ENCODE measurements at regions not wholly inside any gene's neighbourhood (a gene's known extent, or its start where the extent isn't known, plus 50 kb on each side); places are given as distances from the start of the nearest gene placed in this dataset.

- peak overlapping the region; percentile 12 for H3K4me3 ChIP-seq
- ATAC-seq (ENCODE audit: insufficient number of reproducible peaks, low FRiP score, low read depth) (no peak), DNase-seq (ENCODE audit: low spot score) (no peak)
- H3K27me3 ChIP-seq (replicated peaks; ENCODE audit: insufficient read depth), result no peaks in the 10 kb centered on the region
- TF ChIP-seq, protein P1, sequence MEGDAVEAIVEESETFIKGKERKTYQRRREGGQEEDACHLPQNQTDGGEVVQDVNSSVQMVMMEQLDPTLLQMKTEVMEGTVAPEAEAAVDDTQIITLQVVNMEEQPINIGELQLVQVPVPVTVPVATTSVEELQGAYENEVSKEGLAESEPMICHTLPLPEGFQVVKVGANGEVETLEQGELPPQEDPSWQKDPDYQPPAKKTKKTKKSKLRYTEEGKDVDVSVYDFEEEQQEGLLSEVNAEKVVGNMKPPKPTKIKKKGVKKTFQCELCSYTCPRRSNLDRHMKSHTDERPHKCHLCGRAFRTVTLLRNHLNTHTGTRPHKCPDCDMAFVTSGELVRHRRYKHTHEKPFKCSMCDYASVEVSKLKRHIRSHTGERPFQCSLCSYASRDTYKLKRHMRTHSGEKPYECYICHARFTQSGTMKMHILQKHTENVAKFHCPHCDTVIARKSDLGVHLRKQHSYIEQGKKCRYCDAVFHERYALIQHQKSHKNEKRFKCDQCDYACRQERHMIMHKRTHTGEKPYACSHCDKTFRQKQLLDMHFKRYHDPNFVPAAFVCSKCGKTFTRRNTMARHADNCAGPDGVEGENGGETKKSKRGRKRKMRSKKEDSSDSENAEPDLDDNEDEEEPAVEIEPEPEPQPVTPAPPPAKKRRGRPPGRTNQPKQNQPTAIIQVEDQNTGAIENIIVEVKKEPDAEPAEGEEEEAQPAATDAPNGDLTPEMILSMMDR (IDR thresholded peaks at IDR 0.05), result no peak
- no peaks in the 10 kb centered on the region for H3K9me3 ChIP-seq
- no peaks in the 10 kb centered on the region for H3K36me3 ChIP-seq
- peaks cover 24 to 46% of the 10 kb centered on the region in 2 donors for H3K4me1 ChIP-seq (ENCODE audit: control insufficient read depth in 1 of 2, low read depth in 2 of 2)
- H3K27ac ChIP-seq, result peak overlapping the region; percentile 70
Observed at GRCh38 chr2:207257251-207258250, 91.8 kb upstream of the KLF7 start.

GRCh38 chr2:207258263-207258991, 92.7 kb upstream of the KLF7 start:
- H3K9me3 ChIP-seq, result no peaks in the 10 kb centered on the region
- peak; percentile 95 for ATAC-seq (ENCODE audit: insufficient number of reproducible peaks, low FRiP score, low read depth)
- H3K27me3 ChIP-seq (replicated peaks; ENCODE audit: insufficient read depth), result no peaks in the 10 kb centered on the region
- H3K4me3 ChIP-seq, result peak overlapping the region; percentile 12
- H3K4me1 ChIP-seq (ENCODE audit: control insufficient read depth in 1 of 2, low read depth in 2 of 2), result peaks cover 24 to 46% of the 10 kb centered on the region in 2 donors
- DNase-seq (ENCODE audit: low spot score), result peak; percentile 82
- TF ChIP-seq, protein P1 (IDR thresholded peaks at IDR 0.05), result no peak
- H3K27ac ChIP-seq, result peak overlapping the region; percentile 70
- H3K36me3 ChIP-seq, result no peaks in the 10 kb centered on the region

DNA sequence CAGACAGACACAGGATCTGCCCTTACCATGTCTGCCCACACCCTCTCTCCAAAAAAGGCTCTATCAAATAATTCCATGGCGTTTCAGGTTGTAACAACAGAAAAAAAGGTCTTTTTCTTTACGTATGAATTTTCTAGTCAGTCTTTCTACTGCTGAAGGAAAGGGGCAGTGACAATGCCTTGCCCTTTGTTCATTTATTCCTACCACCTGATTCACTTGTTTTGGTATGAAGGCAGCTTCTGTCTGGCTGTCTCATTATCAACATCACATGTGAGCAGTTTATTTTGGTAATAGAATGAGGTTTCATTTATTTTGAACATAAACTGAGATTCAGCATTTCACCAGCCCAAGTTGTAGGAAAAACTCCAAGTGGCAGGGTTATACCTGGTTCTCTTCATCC, 94.3 kb upstream of the KLF7 start:
- DNase-seq (ENCODE audit: low spot score) (no peak), ATAC-seq (ENCODE audit: insufficient number of reproducible peaks, low FRiP score, low read depth) (no peak)
- Histone ChIP-seq H3K4me3 (no peak overlapping the region), H3K27me3 (replicated peaks; ENCODE audit: insufficient read depth) (no peaks in the 10 kb centered on the region), H3K27ac (peak overlapping the region; percentile 4 to 70), H3K4me1 (ENCODE audit: control insufficient read depth in 1 of 2, low read depth in 2 of 2) (peaks cover 21 to 36% of the 10 kb centered on the region in 2 donors), H3K9me3 (no peaks in the 10 kb centered on the region), H3K36me3 (no peaks in the 10 kb centered on the region)
- TF ChIP-seq, protein P1 (IDR thresholded peaks at IDR 0.05), result no peak

DNA sequence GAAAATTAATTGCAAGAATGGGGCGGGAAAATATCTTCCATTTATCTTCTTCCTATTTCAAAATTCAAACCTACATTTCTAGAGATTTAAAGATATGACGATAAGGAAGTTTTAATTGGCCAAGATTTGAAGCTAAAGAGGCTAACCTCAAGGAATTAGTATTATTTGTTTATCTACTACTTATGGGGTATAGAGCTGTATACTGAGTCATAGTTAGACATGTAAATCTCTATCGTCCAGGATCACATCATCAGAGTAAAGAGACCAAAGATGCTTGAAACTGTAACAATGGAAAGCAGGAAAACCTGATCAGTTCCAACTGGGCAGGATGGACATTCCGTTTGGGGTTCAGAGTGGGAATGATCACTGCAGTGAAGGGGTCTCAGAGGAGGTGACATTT, 95.2 kb upstream of the KLF7 start:
- TF ChIP-seq, protein P1 (IDR thresholded peaks at IDR 0.05), result no peak
- H3K4me3 ChIP-seq, result no peak overlapping the region
- no peaks in the 10 kb centered on the region for H3K27me3 ChIP-seq (replicated peaks; ENCODE audit: insufficient read depth)
- ATAC-seq (ENCODE audit: insufficient number of reproducible peaks, low FRiP score, low read depth) (no peak), DNase-seq (ENCODE audit: low spot score) (no peak)
- H3K4me1 ChIP-seq (ENCODE audit: control insufficient read depth in 1 of 2, low read depth in 2 of 2), result peaks cover 21 to 36% of the 10 kb centered on the region in 2 donors
- no peaks in the 10 kb centered on the region for H3K36me3 ChIP-seq
- H3K27ac ChIP-seq, result no peak overlapping the region
- no peaks in the 10 kb centered on the region for H3K9me3 ChIP-seq

GRCh38 chr2:207264310-207264709, 98.6 kb upstream of the KLF7 start:
- ATAC-seq (ENCODE audit: insufficient number of reproducible peaks, low FRiP score, low read depth), result no peak
- DNase-seq (ENCODE audit: low spot score), result no peak

More at GRCh38 chr2:207264310-207264709, 98.6 kb upstream of the KLF7 start:
- no peaks in the 10 kb centered on the region for H3K9me3 ChIP-seq
- H3K27ac ChIP-seq, result no peak overlapping the region
- H3K27me3 ChIP-seq (replicated peaks; ENCODE audit: insufficient read depth), result no peaks in the 10 kb centered on the region
- H3K36me3 ChIP-seq, result no peaks in the 10 kb centered on the region
- H3K4me1 ChIP-seq (ENCODE audit: control insufficient read depth in 1 of 2, low read depth in 2 of 2), result peaks cover 3 to 12% of the 10 kb centered on the region in 2 donors
- no peak overlapping the region for H3K4me3 ChIP-seq
- TF ChIP-seq, protein P1 (IDR thresholded peaks at IDR 0.05), result no peak

Data from thoracic aorta (tissue), 2 donors.